Endothelial cell of umbilical vein (primary cell): ENCODE measurements at regions not wholly inside any gene's neighbourhood (a gene's known extent, or its start where the extent isn't known, plus 50 kb on each side); places are given as distances from the start of the nearest gene placed in this dataset.

Experiments used
- BruUV-seq: library from RNA; stranded (reverse); fragments of 400-500 nt; replicated peaks from 2 replicates; lab custom pipeline; 2021; lab: Mats Ljungman, UMichigan
- CTCF ChIA-PET: fragments of 300-600, 350-600 bp; sonication (Branson Sonifier 250); formaldehyde crosslinking; loops from one replicate; lab custom pipeline; 2021; ENCODE audit warnings: antibody characterized with exemption, inconsistent platforms; lab: Charles Lee
- POLR2A ChIA-PET: fragments of 300-600, 350-600 bp; sonication (Branson Sonifier 250); formaldehyde crosslinking; loops from one replicate; lab custom pipeline; 2021; ENCODE audit warnings: antibody characterized with exemption, inconsistent platforms; lab: Charles Lee
- DNase-seq: peaks from one replicate; pipeline ENCODE4 v3.0.0-alpha.2; 2011; ENCODE audit warnings: low read depth, low spot score
- FAIRE-seq: peaks from 2 replicates; lab custom pipeline; 2011; peaks lifted over from hg19 to GRCh38; lab: Jason Lieb, UNC
- H2AFZ ChIP-seq: 2 replicates; pipeline ENCODE4 v1.6.0; 2012; ENCODE audit warnings: low read depth, low read length, control low read depth, inconsistent platforms
- H3K27ac ChIP-seq: 2 replicates; pipeline ENCODE4 v1.5.1; 2011; ENCODE audit warnings: low read depth, mild to moderate bottlenecking, control low read depth, low read length, moderate library complexity; ENCODE audit not compliant: insufficient read depth
- H3K27me3 ChIP-seq, 2 experiments: 2 replicates each; pipeline versions ENCODE4 v1.6.0 to v1.6.1; 2011; ENCODE audit warnings: low read length in 2 of 2, mixed read lengths in 1 of 2; ENCODE audit not compliant: control insufficient read depth in 2 of 2, insufficient read depth in 2 of 2
- H3K36me3 ChIP-seq, 2 experiments: 2 replicates in 1 of 2; 3 replicates in 1 of 2; pipeline ENCODE4 v1.5.1; 2011; ENCODE audit warnings: low read length in 2 of 2, mild to moderate bottlenecking in 1 of 2, moderate library complexity in 1 of 2; ENCODE audit not compliant: control insufficient read depth in 2 of 2, insufficient read depth in 2 of 2; ENCODE audit errors: extremely low read depth in 1 of 2
- H3K4me1 ChIP-seq: 3 replicates; pipeline ENCODE4 v1.5.1; 2011; ENCODE audit warnings: mild to moderate bottlenecking, low read length; ENCODE audit not compliant: control insufficient read depth, insufficient read depth; ENCODE audit errors: extremely low read depth
- H3K4me2 ChIP-seq: 2 replicates; pipeline ENCODE4 v1.6.1; 2011; ENCODE audit warnings: low read length, control low read depth, mixed read lengths; ENCODE audit not compliant: insufficient read depth
- H3K4me3 ChIP-seq, 3 experiments: fragments of 200-600 bp in 1 of 3; sonication (generic), shearing (Covaris generic) in 1 of 3; replicated peaks in 1 of 3; 2 replicates each; pipeline ENCODE4 v1.5.1; 2011 to 2016; ENCODE audit warnings: control low read depth in 3 of 3, low read length in 3 of 3, mild to moderate bottlenecking in 2 of 3, inconsistent platforms in 1 of 3, low read depth in 1 of 3, moderate library complexity in 1 of 3; ENCODE audit not compliant: insufficient read depth in 1 of 3
- H3K79me2 ChIP-seq: 2 replicates; pipeline ENCODE4 v1.6.0; 2012; ENCODE audit warnings: low read length, inconsistent platforms; ENCODE audit not compliant: control insufficient read depth, insufficient read depth
- H3K9ac ChIP-seq: replicated peaks from 2 replicates; pipeline ENCODE3; 2011; ENCODE audit warnings: low read length, control low read depth; ENCODE audit not compliant: insufficient read depth; ENCODE audit errors: extremely low read depth
- H3K9me1 ChIP-seq: replicated peaks from 3 replicates; pipeline ENCODE4 v1.6.0; 2011; ENCODE audit warnings: mild to moderate bottlenecking, low read length; ENCODE audit not compliant: control insufficient read depth, insufficient read depth; ENCODE audit errors: extremely low read depth
- H3K9me3 ChIP-seq: replicated peaks from 2 replicates; pipeline ENCODE4 v1.5.1; 2012; ENCODE audit warnings: low read length, inconsistent platforms; ENCODE audit not compliant: control insufficient read depth, insufficient read depth
- H4K20me1 ChIP-seq: replicated peaks from 2 replicates; pipeline ENCODE3; 2011; ENCODE audit warnings: mild to moderate bottlenecking, low read length; ENCODE audit not compliant: control insufficient read depth, insufficient read depth; ENCODE audit errors: extremely low read depth
- CTCF ChIP-seq, 2 donors: IDR thresholded peaks; 1 replicate in 1 of 2; 2 replicates in 1 of 2; pipeline ENCODE4 v1.5.1; 2011; ENCODE audit warnings: low read length in 2 of 2, mild to moderate bottlenecking in 2 of 2, moderate library complexity in 2 of 2, control low read depth in 1 of 2, inconsistent platforms in 1 of 2, low read depth in 1 of 2; ENCODE audit not compliant: insufficient read depth in 1 of 2; ENCODE audit errors: extremely low read depth in 1 of 2
- EZH2 ChIP-seq: IDR thresholded peaks from 2 replicates; pipeline ENCODE4 v1.6.1; 2012; ENCODE audit warnings: borderline replicate concordance, low read depth, mild to moderate bottlenecking, moderate library complexity, low read length, inconsistent platforms; ENCODE audit not compliant: severe bottlenecking
- FOS ChIP-seq: IDR thresholded peaks from 2 replicates; pipeline ENCODE4 v1.6.1; 2011; ENCODE audit warnings: mild to moderate bottlenecking, low read length, moderate library complexity, borderline replicate concordance; ENCODE audit not compliant: insufficient read depth
- GATA2 ChIP-seq: IDR thresholded peaks from 2 replicates; pipeline ENCODE4 v1.7.0; 2011; ENCODE audit warnings: low read depth, mild to moderate bottlenecking, moderate library complexity, mixed read lengths, low read length; ENCODE audit not compliant: insufficient read length, insufficient read depth
- JUN ChIP-seq: IDR thresholded peaks from 2 replicates; pipeline ENCODE4 v1.6.1; 2011; ENCODE audit warnings: borderline replicate concordance, low read depth; ENCODE audit not compliant: insufficient read length, insufficient read depth
- MYC ChIP-seq: IDR thresholded peaks from one replicate; pipeline ENCODE4 v1.6.1; 2011; ENCODE audit warnings: mild to moderate bottlenecking, low read depth, low read length
- POLR2A ChIP-seq: IDR thresholded peaks from 2 replicates; pipeline ENCODE4 v1.6.1; 2012; ENCODE audit warnings: low read depth, mild to moderate bottlenecking, control low read depth, low read length
- POLR2AphosphoS5 ChIP-seq: IDR thresholded peaks from 2 replicates; pipeline ENCODE4 v1.6.1; 2012; ENCODE audit warnings: low read depth, mild to moderate bottlenecking, control low read depth, low read length, moderate library complexity; ENCODE audit not compliant: insufficient read depth
- dilution Hi-C: fragments of 300-500 bp; cut with MboI; formaldehyde crosslinking; loops from one replicate; pipeline ENCODE4 v1.15.0; 2019; ENCODE audit warnings: low sequenced_read_pairs; ENCODE audit not compliant: extremely low pct_ligation_motif_present
- intact Hi-C: fragments of 100-400 bp; cut with micrococcal nuclease; formaldehyde crosslinking; loops from one replicate; pipeline ENCODE4 v1.10.0; 2022
- TF ChIP-seq, protein P1 (sequence below): IDR thresholded peaks from 2 replicates; pipeline ENCODE4 v1.6.1; 2011; ENCODE audit not compliant: insufficient read depth, insufficient read length

GRCh38 chrX:8404471-8404870 lies 60.2 kb upstream of the VCX3B start:
- Histone ChIP-seq H3K4me1 (no peaks in the 10 kb centered on the region), H3K27me3 (no peaks in the 10 kb centered on the region), H3K9ac (no peak overlapping the region), H3K9me3 (no peaks in the 10 kb centered on the region), H3K9me1 (no peaks in the 10 kb centered on the region), H3K27ac (no peak overlapping the region), H2AFZ (no peak overlapping the region), H3K79me2 (no peaks in the 10 kb centered on the region), H3K36me3 (no peaks in the 10 kb centered on the region), H4K20me1 (no peaks in the 10 kb centered on the region), H3K4me3 (no peak overlapping the region), H3K4me2 (no peak overlapping the region)
- POLR2A ChIA-PET, result no interaction called here
- CTCF ChIA-PET, result no interaction called here
- intact Hi-C loops, result no loop called here
- dilution Hi-C loops, result no loop called here
- TF ChIP-seq JUN (no peak), EZH2 (no peak), CTCF (IDR thresholded peaks at IDR 0.05; ENCODE audit: extremely low read depth in 1 of 2, insufficient read depth in 1 of 2, low read depth in 1 of 2, low read length in 2 of 2) (no peak), MYC (no peak), POLR2AphosphoS5 (no peak), GATA2 (no peak), POLR2A (no peak), FOS (no peak)
- TF ChIP-seq, protein P1, sequence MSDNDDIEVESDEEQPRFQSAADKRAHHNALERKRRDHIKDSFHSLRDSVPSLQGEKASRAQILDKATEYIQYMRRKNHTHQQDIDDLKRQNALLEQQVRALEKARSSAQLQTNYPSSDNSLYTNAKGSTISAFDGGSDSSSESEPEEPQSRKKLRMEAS, result no peak
- DNase-seq, result peak; percentile 58
- peak; percentile 84 for FAIRE-seq
- BruUV-seq, result no TSS peak
